ENCODE measurements at regions not wholly inside any gene's neighbourhood (a gene's known extent, or its start where the extent isn't known, plus 50 kb on each side); places are given as distances from the start of the nearest gene placed in this dataset.

- no peak for TF ChIP-seq CTCF (IDR thresholded peaks at IDR 0.05)
- TF ChIP-seq POLR2A (IDR thresholded peaks at IDR 0.05): no peak
Observed at GRCh38 chr14:80017795-80018194, 193.5 kb downstream of the DIO2 start.

Data from testis (tissue), 2 donors.